Activated naive CD8-positive, alpha-beta T cell treated with anti-CD3 and anti-CD28 coated beads for 36 hours (primary cell): ENCODE measurements at regions not wholly inside any gene's neighbourhood (a gene's known extent, or its start where the extent isn't known, plus 50 kb on each side); places are given as distances from the start of the nearest gene placed in this dataset.

ENCODE experiments used
- DNase-seq: peaks from one replicate; pipeline ENCODE4 v3.0.0; 2021
- H3K27ac Mint-ChIP-seq: one replicate; pipeline ENCODE4 v1.8.0; 2022; ENCODE audit warnings: mild to moderate bottlenecking, moderate library complexity, mixed read lengths
- H3K27me3 Mint-ChIP-seq: one replicate; pipeline ENCODE4 v1.8.0; 2022; ENCODE audit warnings: mild to moderate bottlenecking, mixed read lengths
- H3K36me3 Mint-ChIP-seq: one replicate; pipeline ENCODE4 v1.8.0; 2021; ENCODE audit warnings: mild to moderate bottlenecking, mixed read lengths
- H3K4me1 Mint-ChIP-seq: one replicate; pipeline ENCODE4 v1.8.0; 2021; ENCODE audit warnings: mixed read lengths
- H3K4me3 Mint-ChIP-seq: one replicate; pipeline ENCODE4 v1.8.0; 2022; ENCODE audit warnings: mild to moderate bottlenecking, moderate library complexity, mixed read lengths
- H3K9me3 Mint-ChIP-seq: one replicate; pipeline ENCODE4 v1.8.0; 2022; ENCODE audit warnings: mixed read lengths

GRCh38 chr10:129074939-129075338 is 392.1 kb upstream of the MGMT start:
- Mint-ChIP-seq H3K36me3 (no peaks in the 10 kb centered on the region), H3K27me3 (no peaks in the 10 kb centered on the region), H3K4me3 (no peak overlapping the region), H3K9me3 (peaks cover 1% of the 10 kb centered on the region), H3K4me1 (peaks cover 11% of the 10 kb centered on the region), H3K27ac (no peak overlapping the region)
- no peak for DNase-seq

GRCh38 chr10:129075508-129075907 is 391.5 kb upstream of the MGMT start:
- H3K4me1 Mint-ChIP-seq: peaks cover 11% of the 10 kb centered on the region
- no peak for DNase-seq
- peaks cover 5% of the 10 kb centered on the region for H3K9me3 Mint-ChIP-seq
- H3K36me3 Mint-ChIP-seq: peaks cover 1% of the 10 kb centered on the region
- H3K4me3 Mint-ChIP-seq: no peak overlapping the region
- H3K27ac Mint-ChIP-seq: no peak overlapping the region
- H3K27me3 Mint-ChIP-seq: no peaks in the 10 kb centered on the region

GRCh38 chr10:129075927-129076326 is 391.1 kb upstream of the MGMT start:
- Mint-ChIP-seq H3K4me1 (peaks cover 11% of the 10 kb centered on the region), H3K36me3 (peaks cover 1% of the 10 kb centered on the region)
- no peak for DNase-seq

GRCh38 chr10:129078346-129078745 is 388.7 kb upstream of the MGMT start:
- Mint-ChIP-seq H3K27ac (no peak overlapping the region), H3K27me3 (no peaks in the 10 kb centered on the region), H3K4me3 (no peak overlapping the region), H3K36me3 (peaks cover 1% of the 10 kb centered on the region), H3K4me1 (peaks cover 5% of the 10 kb centered on the region), H3K9me3 (peaks cover 8% of the 10 kb centered on the region)
- no peak for DNase-seq

More at GRCh38 chr10:129075927-129076326, 391.1 kb upstream of the MGMT start:
- Mint-ChIP-seq H3K4me3 (no peak overlapping the region), H3K27ac (no peak overlapping the region), H3K27me3 (no peaks in the 10 kb centered on the region), H3K9me3 (peaks cover 8% of the 10 kb centered on the region)

GRCh38 chr10:129078746-129079145 is 388.3 kb upstream of the MGMT start:
- Mint-ChIP-seq H3K27ac (no peak overlapping the region), H3K4me1 (peaks cover 5% of the 10 kb centered on the region), H3K36me3 (peaks cover 1% of the 10 kb centered on the region), H3K4me3 (no peak overlapping the region), H3K9me3 (peaks cover 8% of the 10 kb centered on the region), H3K27me3 (no peaks in the 10 kb centered on the region)
- no peak for DNase-seq

- no peak overlapping the region for H3K4me3 Mint-ChIP-seq
These were observed 387.3 kb upstream of the MGMT start for GRCh38 chr10:129079705-129080104.

GRCh38 chr10:129085811-129086210 is 381.2 kb upstream of the MGMT start:
- H3K36me3 Mint-ChIP-seq: no peaks in the 10 kb centered on the region
- no peak overlapping the region for H3K27ac Mint-ChIP-seq
- H3K9me3 Mint-ChIP-seq: peaks cover 2% of the 10 kb centered on the region
- H3K27me3 Mint-ChIP-seq: no peaks in the 10 kb centered on the region
- peaks cover 2% of the 10 kb centered on the region for H3K4me1 Mint-ChIP-seq
- no peak for DNase-seq
- no peak overlapping the region for H3K4me3 Mint-ChIP-seq

More at GRCh38 chr10:129079705-129080104, 387.3 kb upstream of the MGMT start:
- Mint-ChIP-seq H3K4me1 (peaks cover 4% of the 10 kb centered on the region), H3K36me3 (peaks cover 1% of the 10 kb centered on the region), H3K27ac (no peak overlapping the region), H3K9me3 (peaks cover 8% of the 10 kb centered on the region), H3K27me3 (no peaks in the 10 kb centered on the region)
- no peak for DNase-seq

GRCh38 chr10:129089341-129089740 is 377.7 kb upstream of the MGMT start:
- Mint-ChIP-seq H3K4me1 (peaks cover 8% of the 10 kb centered on the region), H3K9me3 (peaks cover 2% of the 10 kb centered on the region), H3K36me3 (no peaks in the 10 kb centered on the region), H3K4me3 (no peak overlapping the region), H3K27ac (no peak overlapping the region), H3K27me3 (no peaks in the 10 kb centered on the region)
- DNase-seq: no peak

GRCh38 chr10:129090165-129090564 is 376.9 kb upstream of the MGMT start:
- peaks cover 8% of the 10 kb centered on the region for H3K4me1 Mint-ChIP-seq
- DNase-seq: no peak
- peaks cover under 1% of the 10 kb centered on the region for H3K9me3 Mint-ChIP-seq
- no peak overlapping the region for H3K27ac Mint-ChIP-seq
- H3K4me3 Mint-ChIP-seq: no peak overlapping the region
- H3K27me3 Mint-ChIP-seq: no peaks in the 10 kb centered on the region
- no peaks in the 10 kb centered on the region for H3K36me3 Mint-ChIP-seq

GRCh38 chr10:129090618-129091366 is 376.2 kb upstream of the MGMT start:
- H3K4me1 Mint-ChIP-seq: peaks cover 8% of the 10 kb centered on the region
- no peak for DNase-seq
- no peak overlapping the region for H3K27ac Mint-ChIP-seq
- no peaks in the 10 kb centered on the region for H3K27me3 Mint-ChIP-seq
- no peaks in the 10 kb centered on the region for H3K9me3 Mint-ChIP-seq
- no peak overlapping the region for H3K4me3 Mint-ChIP-seq
- H3K36me3 Mint-ChIP-seq: no peaks in the 10 kb centered on the region

GRCh38 chr10:129093641-129094040 is 373.4 kb upstream of the MGMT start:
- H3K9me3 Mint-ChIP-seq: no peaks in the 10 kb centered on the region
- H3K4me3 Mint-ChIP-seq: no peak overlapping the region
- H3K27me3 Mint-ChIP-seq: no peaks in the 10 kb centered on the region
- no peaks in the 10 kb centered on the region for H3K36me3 Mint-ChIP-seq
- peaks cover 9% of the 10 kb centered on the region for H3K4me1 Mint-ChIP-seq
- no peak overlapping the region for H3K27ac Mint-ChIP-seq
- no peak for DNase-seq

GRCh38 chr10:129094233-129094632 is 372.8 kb upstream of the MGMT start:
- Mint-ChIP-seq H3K36me3 (no peaks in the 10 kb centered on the region), H3K4me1 (peaks cover 9% of the 10 kb centered on the region), H3K4me3 (no peak overlapping the region), H3K9me3 (no peaks in the 10 kb centered on the region), H3K27ac (no peak overlapping the region), H3K27me3 (no peaks in the 10 kb centered on the region)
- no peak for DNase-seq

- no peak for DNase-seq
- no peaks in the 10 kb centered on the region for H3K27me3 Mint-ChIP-seq
- H3K27ac Mint-ChIP-seq: no peak overlapping the region
- H3K9me3 Mint-ChIP-seq: no peaks in the 10 kb centered on the region
- H3K4me1 Mint-ChIP-seq: peaks cover 9% of the 10 kb centered on the region
- H3K4me3 Mint-ChIP-seq: no peak overlapping the region
- no peaks in the 10 kb centered on the region for H3K36me3 Mint-ChIP-seq
These were observed 372.2 kb upstream of the MGMT start for GRCh38 chr10:129094861-129095260.

GRCh38 chr10:129095680-129096064 is 371.4 kb upstream of the MGMT start:
- H3K27me3 Mint-ChIP-seq: no peaks in the 10 kb centered on the region
- no peak overlapping the region for H3K4me3 Mint-ChIP-seq
- no peaks in the 10 kb centered on the region for H3K36me3 Mint-ChIP-seq
- no peak for DNase-seq
- no peak overlapping the region for H3K27ac Mint-ChIP-seq
- no peaks in the 10 kb centered on the region for H3K9me3 Mint-ChIP-seq
- H3K4me1 Mint-ChIP-seq: peaks cover 9% of the 10 kb centered on the region

GRCh38 chr10:129096065-129096984 is 370.7 kb upstream of the MGMT start:
- Mint-ChIP-seq H3K9me3 (no peaks in the 10 kb centered on the region), H3K4me3 (no peak overlapping the region), H3K36me3 (no peaks in the 10 kb centered on the region), H3K4me1 (peaks cover 15% of the 10 kb centered on the region), H3K27me3 (no peaks in the 10 kb centered on the region), H3K27ac (no peak overlapping the region)
- DNase-seq: no peak
